ENCODE measurements at regions not wholly inside any gene's neighbourhood (a gene's known extent, or its start where the extent isn't known, plus 50 kb on each side); places are given as distances from the start of the nearest gene placed in this dataset.

DNA sequence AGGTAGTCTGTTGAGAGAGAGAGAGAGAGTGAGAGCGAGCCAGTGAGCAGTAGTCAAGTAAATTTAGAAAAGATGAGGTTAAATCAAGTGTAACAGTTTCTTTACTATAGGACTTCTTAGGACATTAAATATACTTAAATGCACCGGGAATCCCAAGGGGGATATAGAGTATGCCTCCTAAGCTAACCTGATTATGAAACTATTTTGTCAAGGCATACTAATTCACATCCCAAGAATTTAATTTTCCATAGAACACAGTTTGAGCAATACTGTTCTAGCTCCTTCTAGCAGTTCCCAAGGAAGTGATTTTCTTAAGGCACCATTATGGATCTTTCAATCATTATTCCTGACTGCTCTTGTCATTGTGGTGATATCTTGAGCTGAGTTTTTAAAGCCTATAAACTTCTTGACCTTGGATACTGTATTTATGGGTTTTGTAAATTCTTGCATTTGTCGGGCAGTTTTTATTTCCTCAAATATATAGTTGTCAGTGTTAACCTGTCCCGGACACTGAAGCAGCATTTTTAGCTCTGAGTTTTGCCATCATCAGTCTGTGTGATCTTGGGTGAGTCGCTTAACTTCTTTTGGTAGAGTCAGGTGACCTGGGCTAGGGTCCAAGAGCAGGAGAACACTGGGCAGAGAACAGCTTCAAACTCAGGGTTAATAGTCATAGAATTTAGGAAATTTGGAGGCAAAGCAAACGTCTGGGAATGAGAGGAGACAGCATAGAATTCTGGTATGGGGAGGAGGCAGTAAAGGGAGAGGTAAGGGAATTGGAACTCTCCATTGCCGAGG, 196.5 kb upstream of the FRMD6 start:
- ATAC-seq (no peak), DNase-seq (ENCODE audit: low spot score) (no peak), FAIRE-seq (no peak)
- WGBS (ENCODE audit: low lambda C conversion rate): 9% methylated on average over 7 of the region's 7 CpGs
- Histone ChIP-seq H4K20me1 (ENCODE audit: insufficient read depth, low read length) (no peaks in the 10 kb centered on the region), H3K27ac (ENCODE audit: extremely low read length, insufficient read depth, low read length) (no peak overlapping the region), H3K4me1 (ENCODE audit: insufficient read depth, low read length) (no peaks in the 10 kb centered on the region), H3K4me2 (ENCODE audit: low read depth, low read length) (no peak overlapping the region), H3K9me3 (ENCODE audit: low read length) (no peaks in the 10 kb centered on the region), H3K36me3 (replicated peaks in 1 of 2; ENCODE audit: control insufficient read depth in 1 of 2, insufficient read depth in 2 of 2, low read length in 2 of 2) (no peaks in the 10 kb centered on the region), H2AFZ (ENCODE audit: low read length) (no peak overlapping the region), H3K9ac (ENCODE audit: insufficient read depth, low read depth, low read length) (no peak overlapping the region), H3K4me3 (replicated peaks in 1 of 3; ENCODE audit: insufficient read depth in 1 of 3, low read depth in 2 of 3, low read length in 3 of 3) (no peak overlapping the region), H3K27me3 (ENCODE audit: control insufficient read depth in 1 of 2, insufficient read depth in 2 of 2, low read length in 2 of 2) (peaks cover 0 to 6% of the 10 kb centered on the region in 2 experiments; a peak in 2 of 5 replicates), H3K79me2 (ENCODE audit: insufficient read depth, low read length) (no peaks in the 10 kb centered on the region)
- CTCF ChIA-PET (ENCODE audit: low intra/inter-chr PET ratio, low total read pairs): no interaction called here
- no peak for TF ChIP-seq ZNF670 (CRISPR knock-in tag; IDR thresholded peaks at IDR 0.05; ENCODE audit: borderline replicate concordance)
- TF ChIP-seq, protein P1, sequence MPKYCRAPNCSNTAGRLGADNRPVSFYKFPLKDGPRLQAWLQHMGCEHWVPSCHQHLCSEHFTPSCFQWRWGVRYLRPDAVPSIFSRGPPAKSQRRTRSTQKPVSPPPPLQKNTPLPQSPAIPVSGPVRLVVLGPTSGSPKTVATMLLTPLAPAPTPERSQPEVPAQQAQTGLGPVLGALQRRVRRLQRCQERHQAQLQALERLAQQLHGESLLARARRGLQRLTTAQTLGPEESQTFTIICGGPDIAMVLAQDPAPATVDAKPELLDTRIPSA (CRISPR knock-in tag; IDR thresholded peaks at IDR 0.05; ENCODE audit: borderline replicate concordance): no peak
- no peak for TF ChIP-seq CENPT (CRISPR knock-in tag; IDR thresholded peaks at IDR 0.05; ENCODE audit: low read depth)
- no peak for TF ChIP-seq NRL (CRISPR knock-in tag; IDR thresholded peaks at IDR 0.05; ENCODE audit: borderline replicate concordance)
- TF ChIP-seq LCORL (IDR thresholded peaks at IDR 0.05): no peak
- TF ChIP-seq LCORL (CRISPR knock-in tag; IDR thresholded peaks at IDR 0.05): no peak
- TF ChIP-seq MED13 (CRISPR knock-in tag; IDR thresholded peaks at IDR 0.05): no peak
- TF ChIP-seq ZNF567 (CRISPR knock-in tag; IDR thresholded peaks at IDR 0.05; ENCODE audit: borderline replicate concordance): no peak
- TF ChIP-seq, protein P2, sequence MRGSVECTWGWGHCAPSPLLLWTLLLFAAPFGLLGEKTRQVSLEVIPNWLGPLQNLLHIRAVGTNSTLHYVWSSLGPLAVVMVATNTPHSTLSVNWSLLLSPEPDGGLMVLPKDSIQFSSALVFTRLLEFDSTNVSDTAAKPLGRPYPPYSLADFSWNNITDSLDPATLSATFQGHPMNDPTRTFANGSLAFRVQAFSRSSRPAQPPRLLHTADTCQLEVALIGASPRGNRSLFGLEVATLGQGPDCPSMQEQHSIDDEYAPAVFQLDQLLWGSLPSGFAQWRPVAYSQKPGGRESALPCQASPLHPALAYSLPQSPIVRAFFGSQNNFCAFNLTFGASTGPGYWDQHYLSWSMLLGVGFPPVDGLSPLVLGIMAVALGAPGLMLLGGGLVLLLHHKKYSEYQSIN (CRISPR knock-in tag; IDR thresholded peaks at IDR 0.05; ENCODE audit: borderline replicate concordance): no peak
- intact Hi-C loops (cut with micrococcal nuclease; ENCODE audit: unreplicated experiment): no loop called here
- in situ Hi-C loops (cut with HindIII; ENCODE audit: extremely low pct_ligation_motif_present, low pct_unique_long_range_greater_than_20kb): no loop called here
- BruUV-seq (replicated peaks): no TSS peak
- POLR2A ChIA-PET: no interaction called here

Measured in HepG2 (cell line).